OCI-LY7 (cell line): ENCODE measurements at regions not wholly inside any gene's neighbourhood (a gene's known extent, or its start where the extent isn't known, plus 50 kb on each side); places are given as distances from the start of the nearest gene placed in this dataset.

ENCODE experiments used
- BruUV-seq: library from RNA; stranded (reverse); fragments of 400-500 nt; replicated peaks from 2 replicates; lab custom pipeline; 2021; lab: Mats Ljungman, UMichigan
- CTCF ChIA-PET: fragments of 300-600 bp; sonication (Branson Sonifier 250); formaldehyde crosslinking; loops from one replicate; lab custom pipeline; 2022; ENCODE audit warnings: antibody characterized with exemption; ENCODE audit not compliant: unreplicated experiment; lab: Charles Lee
- POLR2A ChIA-PET: fragments of 300-600 bp; sonication (Branson Sonifier 250); formaldehyde crosslinking; loops from one replicate; lab custom pipeline; 2022; ENCODE audit warnings: antibody characterized with exemption; lab: Charles Lee
- DNase-seq: peaks from one replicate; pipeline ENCODE4 v3.0.0-alpha.2; 2015; ENCODE audit warnings: low spot score
- H2AFZ ChIP-seq: fragments of 200-600 bp; sonication (generic), shearing (Covaris generic); 2 replicates; pipeline ENCODE4 v1.6.1; 2014; ENCODE audit warnings: mild to moderate bottlenecking, antibody characterized with exemption, low read length, moderate library complexity
- H3K27ac ChIP-seq: fragments of 200-600 bp; sonication (generic); 2 replicates; pipeline ENCODE4 v1.5.1; 2014; ENCODE audit warnings: mixed run types, low read depth, mild to moderate bottlenecking, moderate library complexity, low read length, inconsistent platforms; ENCODE audit not compliant: poor library complexity, severe bottlenecking
- H3K36me3 ChIP-seq: fragments of 200-600 bp; sonication (generic); 2 replicates; pipeline ENCODE4 v1.6.1; 2014; ENCODE audit warnings: mild to moderate bottlenecking, antibody characterized with exemption, low read length, moderate library complexity, mixed read lengths; ENCODE audit not compliant: insufficient read depth
- H3K4me1 ChIP-seq: fragments of 200-600 bp; sonication (generic); 2 replicates; pipeline ENCODE4 v1.5.1; 2014; ENCODE audit warnings: mild to moderate bottlenecking, low read length; ENCODE audit not compliant: insufficient read depth, poor library complexity, severe bottlenecking
- H3K4me2 ChIP-seq: fragments of 200-600 bp; sonication (generic); 2 replicates; pipeline ENCODE4 v1.6.1; 2014; ENCODE audit warnings: mild to moderate bottlenecking, low read length
- H3K4me3 ChIP-seq: fragments of 200-600 bp; sonication (generic); 2 replicates; pipeline ENCODE4 v1.5.1; 2014; ENCODE audit warnings: mild to moderate bottlenecking, low read depth, low read length; ENCODE audit not compliant: poor library complexity, severe bottlenecking
- H3K79me2 ChIP-seq: fragments of 200-600 bp; sonication (generic); 2 replicates; pipeline ENCODE4 v1.6.1; 2016; ENCODE audit warnings: low read depth, mild to moderate bottlenecking, low read length, moderate library complexity, mixed read lengths; ENCODE audit not compliant: insufficient read depth
- H3K9me2 ChIP-seq: fragments of 200-600 bp; sonication (generic); 2 replicates; pipeline ENCODE4 v1.6.1; 2016; ENCODE audit warnings: mild to moderate bottlenecking, low read length, mixed read lengths; ENCODE audit not compliant: insufficient read depth
- H3K9me3 ChIP-seq: fragments of 200-600 bp; sonication (generic); 2 replicates; pipeline ENCODE4 v1.6.1; 2014; ENCODE audit warnings: mild to moderate bottlenecking, mixed run types, low read length, mixed read lengths
- H4K20me1 ChIP-seq: fragments of 200-600 bp; sonication (generic); 2 replicates; pipeline ENCODE4 v1.6.1; 2014; ENCODE audit warnings: mild to moderate bottlenecking, antibody characterized with exemption, low read length, moderate library complexity, mixed read lengths; ENCODE audit not compliant: insufficient read depth
- EZH2phosphoT487 ChIP-seq: fragments of 200-600 bp; sonication (generic); IDR thresholded peaks from 2 replicates; pipeline ENCODE4 v1.6.1; 2018; ENCODE audit warnings: low read depth, borderline replicate concordance, mild to moderate bottlenecking, mixed run types, antibody characterized with exemption, low read length, moderate library complexity, mixed read lengths
- intact Hi-C: fragments of 100-400 bp; cut with micrococcal nuclease; formaldehyde crosslinking; loops from one replicate; pipeline ENCODE4 v1.10.0; 2022; ENCODE audit not compliant: unreplicated experiment
- TF ChIP-seq, protein P1 (sequence below): fragments of 200-600 bp; sonication (generic); conservative IDR thresholded peaks from 2 replicates; pipeline ENCODE4 v1.5.1; 2014; ENCODE audit warnings: mild to moderate bottlenecking, antibody characterized with exemption, low read length, moderate library complexity, mixed read lengths

GRCh38 chr6:147924598-147924997 is 416.1 kb downstream of the SAMD5 start:
- H3K4me1 ChIP-seq = no peaks in the 10 kb centered on the region
- no peaks in the 10 kb centered on the region for H3K36me3 ChIP-seq
- no peak overlapping the region for H3K4me2 ChIP-seq
- CTCF ChIA-PET = no interaction called here
- no peak for DNase-seq
- POLR2A ChIA-PET = no interaction called here
- H3K27ac ChIP-seq = no peak overlapping the region
- intact Hi-C loops = no loop called here
- TF ChIP-seq, protein P1, sequence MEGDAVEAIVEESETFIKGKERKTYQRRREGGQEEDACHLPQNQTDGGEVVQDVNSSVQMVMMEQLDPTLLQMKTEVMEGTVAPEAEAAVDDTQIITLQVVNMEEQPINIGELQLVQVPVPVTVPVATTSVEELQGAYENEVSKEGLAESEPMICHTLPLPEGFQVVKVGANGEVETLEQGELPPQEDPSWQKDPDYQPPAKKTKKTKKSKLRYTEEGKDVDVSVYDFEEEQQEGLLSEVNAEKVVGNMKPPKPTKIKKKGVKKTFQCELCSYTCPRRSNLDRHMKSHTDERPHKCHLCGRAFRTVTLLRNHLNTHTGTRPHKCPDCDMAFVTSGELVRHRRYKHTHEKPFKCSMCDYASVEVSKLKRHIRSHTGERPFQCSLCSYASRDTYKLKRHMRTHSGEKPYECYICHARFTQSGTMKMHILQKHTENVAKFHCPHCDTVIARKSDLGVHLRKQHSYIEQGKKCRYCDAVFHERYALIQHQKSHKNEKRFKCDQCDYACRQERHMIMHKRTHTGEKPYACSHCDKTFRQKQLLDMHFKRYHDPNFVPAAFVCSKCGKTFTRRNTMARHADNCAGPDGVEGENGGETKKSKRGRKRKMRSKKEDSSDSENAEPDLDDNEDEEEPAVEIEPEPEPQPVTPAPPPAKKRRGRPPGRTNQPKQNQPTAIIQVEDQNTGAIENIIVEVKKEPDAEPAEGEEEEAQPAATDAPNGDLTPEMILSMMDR = no peak
- TF ChIP-seq EZH2phosphoT487 = no peak
- H3K79me2 ChIP-seq = no peaks in the 10 kb centered on the region
- H2AFZ ChIP-seq = no peak overlapping the region
- H3K9me3 ChIP-seq = no peaks in the 10 kb centered on the region
- no TSS peak for BruUV-seq
- no peaks in the 10 kb centered on the region for H4K20me1 ChIP-seq
- no peaks in the 10 kb centered on the region for H3K9me2 ChIP-seq
- no peak overlapping the region for H3K4me3 ChIP-seq

DNA sequence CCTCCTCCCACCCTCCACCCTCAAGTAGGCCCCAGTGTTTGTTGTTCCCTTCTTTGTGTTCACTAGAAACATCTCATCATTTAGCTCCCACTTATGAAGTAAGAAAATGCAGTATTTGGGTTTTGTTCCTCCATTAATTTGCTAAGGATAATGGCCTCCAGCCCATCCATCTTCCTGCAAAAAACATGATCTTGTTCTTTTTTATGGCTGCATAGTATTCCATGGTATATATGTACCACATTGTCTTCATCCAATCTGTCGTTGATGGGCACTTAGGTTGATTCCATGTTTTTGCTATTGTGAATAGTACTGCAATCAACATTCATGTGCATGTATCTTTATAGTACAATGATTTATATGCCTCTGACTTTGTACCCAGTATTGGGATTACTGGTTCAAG is 416.8 kb upstream of the SASH1 start:
- Histone ChIP-seq H3K4me2 (no peak overlapping the region), H4K20me1 (no peaks in the 10 kb centered on the region), H3K27ac (no peak overlapping the region), H3K9me2 (no peaks in the 10 kb centered on the region), H2AFZ (no peak overlapping the region), H3K79me2 (no peaks in the 10 kb centered on the region), H3K36me3 (no peaks in the 10 kb centered on the region), H3K4me3 (no peak overlapping the region), H3K9me3 (no peaks in the 10 kb centered on the region), H3K4me1 (no peaks in the 10 kb centered on the region)
- ChIA-PET CTCF (no interaction called here), POLR2A (interaction anchor here (0.6 kb wide), 1 partner anchor 14 kb away, joined by 4 read pairs; no protein-coding TSS in a partner anchor)
- no peak for DNase-seq
- intact Hi-C loops = no loop called here
- TF ChIP-seq, protein P1 = no peak
- no peak for TF ChIP-seq EZH2phosphoT487
- BruUV-seq = no TSS peak

DNA sequence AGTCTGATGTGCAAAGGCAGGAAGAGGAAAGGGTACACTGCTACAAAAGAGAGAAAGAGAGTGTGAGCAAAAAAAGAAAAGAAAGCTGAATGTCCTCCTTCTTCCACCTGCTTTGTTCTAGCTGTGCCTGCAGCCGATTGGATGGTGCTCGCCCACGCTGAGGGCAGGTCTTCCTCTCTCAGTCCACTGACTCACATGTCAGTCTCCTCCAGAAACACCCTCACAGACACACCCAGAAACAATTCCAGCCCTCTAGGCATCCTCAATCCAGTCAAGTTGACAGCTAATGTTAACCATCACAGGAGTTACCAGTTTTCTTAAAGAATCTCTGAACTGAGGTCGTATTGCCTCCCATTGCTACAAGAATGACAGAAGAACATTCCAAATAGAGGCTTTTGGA is 411.9 kb upstream of the SASH1 start:
- Histone ChIP-seq H3K27ac (no peak overlapping the region), H3K4me3 (no peak overlapping the region), H2AFZ (no peak overlapping the region), H4K20me1 (no peaks in the 10 kb centered on the region), H3K36me3 (no peaks in the 10 kb centered on the region), H3K9me2 (no peaks in the 10 kb centered on the region), H3K4me1 (no peaks in the 10 kb centered on the region), H3K79me2 (no peaks in the 10 kb centered on the region), H3K9me3 (no peaks in the 10 kb centered on the region), H3K4me2 (no peak overlapping the region)
- no peak for DNase-seq
- ChIA-PET POLR2A (interaction anchor here (0.6 to 0.7 kb wide), 2 partner anchors 63 to 462 kb away, joined by 3 to 5 read pairs; no protein-coding TSS in a partner anchor), CTCF (no interaction called here)
- no TSS peak for BruUV-seq
- TF ChIP-seq, protein P1 = no peak
- no peak for TF ChIP-seq EZH2phosphoT487
- intact Hi-C loops = no loop called here
